ENCODE measurements at regions not wholly inside any gene's neighbourhood (a gene's known extent, or its start where the extent isn't known, plus 50 kb on each side); places are given as distances from the start of the nearest gene placed in this dataset.

DNA sequence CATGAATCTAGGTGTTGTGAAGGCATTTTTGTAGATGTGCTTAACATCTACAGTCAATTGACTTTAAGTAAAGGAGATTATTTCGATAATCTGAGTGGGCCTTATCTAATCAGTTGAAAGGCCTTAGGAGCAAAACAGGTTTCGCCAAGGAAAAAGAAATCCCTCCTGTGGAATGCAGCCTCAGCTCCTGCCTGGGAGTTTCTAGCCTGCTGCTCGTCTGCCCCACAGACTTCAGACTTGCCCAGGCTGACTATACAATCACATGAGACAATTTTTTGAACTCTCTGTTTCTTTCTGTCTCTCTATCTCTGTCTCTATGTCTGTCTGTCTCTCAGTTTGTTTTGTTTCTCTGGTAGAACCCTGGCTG lies 312.5 kb downstream of the OLFM4 start:
- TF ChIP-seq, protein P1, sequence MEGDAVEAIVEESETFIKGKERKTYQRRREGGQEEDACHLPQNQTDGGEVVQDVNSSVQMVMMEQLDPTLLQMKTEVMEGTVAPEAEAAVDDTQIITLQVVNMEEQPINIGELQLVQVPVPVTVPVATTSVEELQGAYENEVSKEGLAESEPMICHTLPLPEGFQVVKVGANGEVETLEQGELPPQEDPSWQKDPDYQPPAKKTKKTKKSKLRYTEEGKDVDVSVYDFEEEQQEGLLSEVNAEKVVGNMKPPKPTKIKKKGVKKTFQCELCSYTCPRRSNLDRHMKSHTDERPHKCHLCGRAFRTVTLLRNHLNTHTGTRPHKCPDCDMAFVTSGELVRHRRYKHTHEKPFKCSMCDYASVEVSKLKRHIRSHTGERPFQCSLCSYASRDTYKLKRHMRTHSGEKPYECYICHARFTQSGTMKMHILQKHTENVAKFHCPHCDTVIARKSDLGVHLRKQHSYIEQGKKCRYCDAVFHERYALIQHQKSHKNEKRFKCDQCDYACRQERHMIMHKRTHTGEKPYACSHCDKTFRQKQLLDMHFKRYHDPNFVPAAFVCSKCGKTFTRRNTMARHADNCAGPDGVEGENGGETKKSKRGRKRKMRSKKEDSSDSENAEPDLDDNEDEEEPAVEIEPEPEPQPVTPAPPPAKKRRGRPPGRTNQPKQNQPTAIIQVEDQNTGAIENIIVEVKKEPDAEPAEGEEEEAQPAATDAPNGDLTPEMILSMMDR (IDR thresholded peaks at IDR 0.05) = no peak
- no peak for TF ChIP-seq POLR2AphosphoS5 (IDR thresholded peaks at IDR 0.05; ENCODE audit: low read depth, low read length)
- TF ChIP-seq, protein P2, sequence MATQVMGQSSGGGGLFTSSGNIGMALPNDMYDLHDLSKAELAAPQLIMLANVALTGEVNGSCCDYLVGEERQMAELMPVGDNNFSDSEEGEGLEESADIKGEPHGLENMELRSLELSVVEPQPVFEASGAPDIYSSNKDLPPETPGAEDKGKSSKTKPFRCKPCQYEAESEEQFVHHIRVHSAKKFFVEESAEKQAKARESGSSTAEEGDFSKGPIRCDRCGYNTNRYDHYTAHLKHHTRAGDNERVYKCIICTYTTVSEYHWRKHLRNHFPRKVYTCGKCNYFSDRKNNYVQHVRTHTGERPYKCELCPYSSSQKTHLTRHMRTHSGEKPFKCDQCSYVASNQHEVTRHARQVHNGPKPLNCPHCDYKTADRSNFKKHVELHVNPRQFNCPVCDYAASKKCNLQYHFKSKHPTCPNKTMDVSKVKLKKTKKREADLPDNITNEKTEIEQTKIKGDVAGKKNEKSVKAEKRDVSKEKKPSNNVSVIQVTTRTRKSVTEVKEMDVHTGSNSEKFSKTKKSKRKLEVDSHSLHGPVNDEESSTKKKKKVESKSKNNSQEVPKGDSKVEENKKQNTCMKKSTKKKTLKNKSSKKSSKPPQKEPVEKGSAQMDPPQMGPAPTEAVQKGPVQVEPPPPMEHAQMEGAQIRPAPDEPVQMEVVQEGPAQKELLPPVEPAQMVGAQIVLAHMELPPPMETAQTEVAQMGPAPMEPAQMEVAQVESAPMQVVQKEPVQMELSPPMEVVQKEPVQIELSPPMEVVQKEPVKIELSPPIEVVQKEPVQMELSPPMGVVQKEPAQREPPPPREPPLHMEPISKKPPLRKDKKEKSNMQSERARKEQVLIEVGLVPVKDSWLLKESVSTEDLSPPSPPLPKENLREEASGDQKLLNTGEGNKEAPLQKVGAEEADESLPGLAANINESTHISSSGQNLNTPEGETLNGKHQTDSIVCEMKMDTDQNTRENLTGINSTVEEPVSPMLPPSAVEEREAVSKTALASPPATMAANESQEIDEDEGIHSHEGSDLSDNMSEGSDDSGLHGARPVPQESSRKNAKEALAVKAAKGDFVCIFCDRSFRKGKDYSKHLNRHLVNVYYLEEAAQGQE (IDR thresholded peaks at IDR 0.05; ENCODE audit: insufficient read depth in 1 of 2, low read depth in 2 of 2, low read length in 1 of 2) = no peak

Measured in Panc1 (cell line).